GM23338 (cell line): ENCODE measurements at regions not wholly inside any gene's neighbourhood (a gene's known extent, or its start where the extent isn't known, plus 50 kb on each side); places are given as distances from the start of the nearest gene placed in this dataset.

Source experiments
- ATAC-seq: fragments of 200-7000 bp; cut with Tn5 transposase; 3 replicates; pipeline ENCODE4 v1.9.1; 2020
- DNase-seq: peaks from one replicate; pipeline ENCODE4 v3.0.0-alpha.2; 2015; ENCODE audit warnings: low spot score
- H2AFZ ChIP-seq: fragments of 200-600 bp; sonication (generic); 2 replicates; pipeline ENCODE4 v1.8.0; 2016; ENCODE audit warnings: antibody characterized with exemption, mild to moderate bottlenecking, moderate library complexity
- H3F3A ChIP-seq: fragments of 200-600 bp; sonication (generic); replicated peaks from 2 replicates; pipeline ENCODE4 v1.8.0; 2017; ENCODE audit warnings: antibody characterized with exemption, mixed run types, low read depth
- H3K27ac ChIP-seq: fragments of 200-600 bp; sonication (generic); 2 replicates; pipeline ENCODE4 v1.6.1; 2016; ENCODE audit warnings: low read depth
- H3K27me3 ChIP-seq: fragments of 200-600 bp; sonication (generic); 2 replicates; pipeline ENCODE4 v1.8.0; 2016; ENCODE audit warnings: mild to moderate bottlenecking, mixed run types, moderate library complexity; ENCODE audit not compliant: insufficient read depth
- H3K36me3 ChIP-seq: fragments of 200-600 bp; sonication (generic); 2 replicates; pipeline ENCODE4 v1.8.0; 2016; ENCODE audit warnings: mild to moderate bottlenecking; ENCODE audit not compliant: insufficient read depth
- H3K4me1 ChIP-seq: fragments of 200-600 bp; sonication (generic); 2 replicates; pipeline ENCODE4 v1.8.0; 2016; ENCODE audit warnings: mild to moderate bottlenecking, moderate library complexity; ENCODE audit not compliant: insufficient read depth
- H3K4me2 ChIP-seq: fragments of 200-600 bp; sonication (generic); 2 replicates; pipeline ENCODE4 v1.7.1; 2017; ENCODE audit warnings: mixed run types
- H3K4me3 ChIP-seq: fragments of 200-600 bp; sonication (generic); 2 replicates; pipeline ENCODE4 v1.6.1; 2016; ENCODE audit warnings: mixed run types
- H3K79me2 ChIP-seq: fragments of 200-600 bp; sonication (generic); replicated peaks from 2 replicates; pipeline ENCODE4 v1.8.0; 2017; ENCODE audit warnings: mild to moderate bottlenecking; ENCODE audit not compliant: insufficient read depth
- H3K9me2 ChIP-seq: fragments of 200-600 bp; sonication (generic); 2 replicates; pipeline ENCODE4 v1.8.0; 2017; ENCODE audit not compliant: insufficient read depth
- H4K20me1 ChIP-seq: fragments of 200-600 bp; sonication (generic); replicated peaks from 2 replicates; pipeline ENCODE4 v1.8.0; 2017; ENCODE audit warnings: mild to moderate bottlenecking; ENCODE audit not compliant: insufficient read depth
- H3K27ac Mint-ChIP-seq: 2 replicates; pipeline ENCODE4 v1.8.0; 2020; ENCODE audit warnings: inconsistent platforms, mild to moderate bottlenecking, moderate library complexity, mixed read lengths
- H3K27me3 Mint-ChIP-seq: 3 replicates; pipeline ENCODE4 v1.8.0; 2022; ENCODE audit warnings: low read depth, mild to moderate bottlenecking, moderate library complexity, mixed read lengths, inconsistent platforms; ENCODE audit not compliant: insufficient read depth, poor library complexity
- H3K36me3 Mint-ChIP-seq: 3 replicates; pipeline ENCODE4 v1.8.0; 2021; ENCODE audit warnings: low read depth, mild to moderate bottlenecking, inconsistent platforms, moderate library complexity, mixed read lengths
- H3K4me1 Mint-ChIP-seq: 3 replicates; pipeline ENCODE4 v1.8.0; 2020; ENCODE audit warnings: mild to moderate bottlenecking, inconsistent platforms, mixed read lengths
- H3K4me3 Mint-ChIP-seq: 3 replicates; pipeline ENCODE4 v1.8.0; 2021; ENCODE audit warnings: moderate library complexity, mild to moderate bottlenecking, inconsistent platforms, mixed read lengths
- H3K9me3 Mint-ChIP-seq: 3 replicates; pipeline ENCODE4 v1.8.0; 2020; ENCODE audit warnings: moderate library complexity, mild to moderate bottlenecking, inconsistent platforms, mixed read lengths
- CTCF ChIP-seq, 2 experiments: fragments of 200-600 bp in 1 of 2; sonication (generic) in 1 of 2; conservative IDR thresholded peaks; 2 replicates each; pipeline versions ENCODE4 v1.5.1 to v1.6.1; 2016 to 2017; ENCODE audit warnings: antibody characterized with exemption in 2 of 2, low read depth in 2 of 2, mild to moderate bottlenecking in 2 of 2, moderate library complexity in 1 of 2
- ETS1 ChIP-seq: IDR thresholded peaks from 2 replicates; pipeline ENCODE4 v1.6.1; 2016; ENCODE audit warnings: antibody characterized with exemption
- EZH2 ChIP-seq: fragments of 200-600 bp; sonication (generic); IDR thresholded peaks from one replicate; pipeline ENCODE4 v1.8.0; 2017; ENCODE audit warnings: antibody characterized with exemption, mild to moderate bottlenecking, low read depth; ENCODE audit not compliant: unreplicated experiment
- EZH2phosphoT487 ChIP-seq: fragments of 200-600 bp; sonication (generic); IDR thresholded peaks from one replicate; pipeline ENCODE4 v1.8.1; 2018; ENCODE audit warnings: antibody characterized with exemption; ENCODE audit not compliant: unreplicated experiment
- JUNB ChIP-seq: IDR thresholded peaks from one replicate; pipeline ENCODE4 v1.6.1; 2016; ENCODE audit warnings: antibody characterized with exemption; ENCODE audit not compliant: unreplicated experiment
- NANOG ChIP-seq: IDR thresholded peaks from 2 replicates; pipeline ENCODE4 v1.6.1; 2016; ENCODE audit warnings: antibody characterized with exemption, borderline replicate concordance
- POLR2AphosphoS5 ChIP-seq: IDR thresholded peaks from 2 replicates; pipeline ENCODE4 v1.6.1; 2016; ENCODE audit warnings: antibody characterized with exemption, low read depth
- STAT1 ChIP-seq: IDR thresholded peaks from one replicate; pipeline ENCODE4 v1.6.1; 2016; ENCODE audit warnings: antibody characterized with exemption; ENCODE audit not compliant: unreplicated experiment
- ZNF114 ChIP-seq: fragments of 250-450 bp; sonication (Bioruptor Pico); IDR thresholded peaks from 2 replicates; pipeline ENCODE4 v1.5.0; 2020; ENCODE audit warnings: mild to moderate bottlenecking, moderate library complexity
- ZNF331 ChIP-seq: fragments of 250-450 bp; sonication (Bioruptor Pico); IDR thresholded peaks from 2 replicates; pipeline ENCODE4 v1.5.0; 2020; ENCODE audit warnings: low read depth, mild to moderate bottlenecking, moderate library complexity
- ZNF462 ChIP-seq: fragments of 250-450 bp; sonication (Bioruptor Pico); IDR thresholded peaks from 2 replicates; pipeline ENCODE4 v1.5.0; 2020; ENCODE audit warnings: mild to moderate bottlenecking, moderate library complexity

- Histone ChIP-seq H3K4me3 (no peak overlapping the region), H3K27ac (no peak overlapping the region), H3K27me3 (no peaks in the 10 kb centered on the region), H3K4me1 (peaks cover 4% of the 10 kb centered on the region; the same call in 1 of the 2 replicates), H3K9me2 (no peaks in the 10 kb centered on the region), H3K36me3 (no peaks in the 10 kb centered on the region), H3K4me2 (no peak overlapping the region), H2AFZ (no peak overlapping the region), H3F3A (no peaks in the 10 kb centered on the region), H3K79me2 (no peaks in the 10 kb centered on the region), H4K20me1 (no peaks in the 10 kb centered on the region)
- H3K4me1 Mint-ChIP-seq = peaks cover 6% of the 10 kb centered on the region; the same call in 2 of the 3 replicates
- peak; percentile 5 for DNase-seq
- no peaks in the 10 kb centered on the region for H3K36me3 Mint-ChIP-seq
- no peak for TF ChIP-seq NANOG
- TF ChIP-seq STAT1 = no peak
- TF ChIP-seq ETS1 = no peak
- TF ChIP-seq CTCF (conservative IDR thresholded peaks at IDR 0.05; ENCODE audit: low read depth in 2 of 2) = no peak
- no peak for TF ChIP-seq JUNB
- no peak overlapping the region for H3K27ac Mint-ChIP-seq
- H3K4me3 Mint-ChIP-seq = no peak overlapping the region
- peaks cover 2% of the 10 kb centered on the region for H3K27me3 Mint-ChIP-seq
- no peak for ATAC-seq
- H3K9me3 Mint-ChIP-seq = no peaks in the 10 kb centered on the region
These were observed 278.0 kb downstream of the KLF5 start for GRCh38 chr13:73336773-73337172.

GRCh38 chr13:73335944-73336343, 277.1 kb downstream of the KLF5 start:
- no peak overlapping the region for H3K4me3 Mint-ChIP-seq
- no peak overlapping the region; the same call in 1 of the 2 replicates for H3K27ac Mint-ChIP-seq
- H3K4me1 ChIP-seq = no peaks in the 10 kb centered on the region
- H3K9me2 ChIP-seq = no peaks in the 10 kb centered on the region
- no peak overlapping the region for H2AFZ ChIP-seq
- no peak overlapping the region for H3K4me3 ChIP-seq
- H3K27ac ChIP-seq = no peak overlapping the region
- no peak for DNase-seq
- H4K20me1 ChIP-seq = no peaks in the 10 kb centered on the region
- peaks cover 3% of the 10 kb centered on the region; the same call in 1 of the 3 replicates for H3K4me1 Mint-ChIP-seq
- peaks cover 2% of the 10 kb centered on the region for H3K27me3 Mint-ChIP-seq
- H3K36me3 ChIP-seq = no peaks in the 10 kb centered on the region
- no peaks in the 10 kb centered on the region for H3K79me2 ChIP-seq
- H3K4me2 ChIP-seq = no peak overlapping the region
- ATAC-seq = no peak
- H3F3A ChIP-seq = no peaks in the 10 kb centered on the region
- no peaks in the 10 kb centered on the region for H3K27me3 ChIP-seq
- H3K36me3 Mint-ChIP-seq = no peaks in the 10 kb centered on the region
- H3K9me3 Mint-ChIP-seq = no peaks in the 10 kb centered on the region
- no peak for TF ChIP-seq POLR2AphosphoS5
- no peak for TF ChIP-seq EZH2
- TF ChIP-seq ZNF114 = no peak
- TF ChIP-seq EZH2phosphoT487 = no peak
- TF ChIP-seq STAT1 = no peak
- no peak for TF ChIP-seq JUNB
- no peak for TF ChIP-seq ZNF462 (CRISPR knock-in tag)
- TF ChIP-seq NANOG = no peak
- no peak for TF ChIP-seq ZNF331 (CRISPR knock-in tag)
- no peak for TF ChIP-seq CTCF (conservative IDR thresholded peaks at IDR 0.05; ENCODE audit: low read depth in 2 of 2)
